MM.1S (cell line): ENCODE measurements at regions not wholly inside any gene's neighbourhood (a gene's known extent, or its start where the extent isn't known, plus 50 kb on each side); places are given as distances from the start of the nearest gene placed in this dataset.

Experiments
- DNase-seq: peaks from one replicate; pipeline ENCODE4 v3.0.0-alpha.2; 2015
- H2AFZ ChIP-seq: fragments of 300-600 bp; sonication (generic); 2 replicates; pipeline ENCODE4 v1.6.0; 2016; ENCODE audit warnings: antibody characterized with exemption, low read length
- H3F3A ChIP-seq: fragments of 300-600 bp; sonication (generic); 2 replicates; pipeline ENCODE4 v1.6.1; 2016; ENCODE audit warnings: mild to moderate bottlenecking, antibody characterized with exemption, low read length, moderate library complexity, mixed read lengths; ENCODE audit not compliant: insufficient read depth
- H3K27ac ChIP-seq: fragments of 300-600 bp; sonication (generic); 2 replicates; pipeline ENCODE4 v1.5.1; 2016; ENCODE audit warnings: mild to moderate bottlenecking, low read length
- H3K27me3 ChIP-seq: fragments of 300-600 bp; sonication (generic); replicated peaks from 2 replicates; pipeline ENCODE4 v1.6.0; 2016; ENCODE audit warnings: low read length; ENCODE audit not compliant: insufficient read depth
- H3K36me3 ChIP-seq: fragments of 300-600 bp; sonication (generic); replicated peaks from 2 replicates; pipeline ENCODE4 v1.6.1; 2016; ENCODE audit warnings: mild to moderate bottlenecking, low read length, mixed read lengths; ENCODE audit not compliant: insufficient read depth
- H3K4me1 ChIP-seq: fragments of 300-600 bp; sonication (generic); 2 replicates; pipeline ENCODE4 v1.6.1; 2016; ENCODE audit warnings: low read length, mixed read lengths
- H3K4me2 ChIP-seq: fragments of 300-600 bp; sonication (generic); 2 replicates; pipeline ENCODE4 v1.6.0; 2016; ENCODE audit warnings: low read depth, low read length
- H3K4me3 ChIP-seq: fragments of 300-600 bp; sonication (generic); 2 replicates; pipeline ENCODE4 v1.5.1; 2016; ENCODE audit warnings: low read length, mixed read lengths
- H3K79me2 ChIP-seq: fragments of 300-600 bp; sonication (generic); 2 replicates; pipeline ENCODE4 v1.6.1; 2016; ENCODE audit warnings: mixed run types, low read length, mixed read lengths
- H3K9ac ChIP-seq: fragments of 300-600 bp; sonication (generic); 2 replicates; pipeline ENCODE4 v1.6.1; 2016; ENCODE audit warnings: low read length, mixed read lengths
- H3K9me2 ChIP-seq: fragments of 300-600 bp; sonication (generic); replicated peaks from 2 replicates; pipeline ENCODE4 v1.6.1; 2016; ENCODE audit warnings: mild to moderate bottlenecking, low read length, mixed read lengths; ENCODE audit not compliant: insufficient read depth
- H3K9me3 ChIP-seq: fragments of 300-600 bp; sonication (generic); replicated peaks from 2 replicates; pipeline ENCODE4 v1.6.1; 2016; ENCODE audit warnings: mild to moderate bottlenecking, low read length, mixed read lengths; ENCODE audit not compliant: insufficient read depth
- H4K20me1 ChIP-seq: fragments of 300-600 bp; sonication (generic); 2 replicates; pipeline ENCODE4 v1.6.1; 2016; ENCODE audit warnings: mild to moderate bottlenecking, low read length, moderate library complexity, mixed read lengths; ENCODE audit not compliant: insufficient read depth
- EZH2 ChIP-seq: fragments of 300-600 bp; sonication (generic); optimal IDR thresholded peaks from 2 replicates; pipeline ENCODE3; 2017; ENCODE audit warnings: low read depth, mild to moderate bottlenecking, antibody characterized with exemption, low read length, mixed read lengths
- EZH2phosphoT487 ChIP-seq: fragments of 300-600 bp; sonication (generic); IDR thresholded peaks from 2 replicates; pipeline ENCODE4 v1.6.1; 2018; ENCODE audit warnings: antibody characterized with exemption, low read length
- TF ChIP-seq, protein P1 (sequence below): fragments of 300-600 bp; sonication (generic); IDR thresholded peaks from 2 replicates; pipeline ENCODE4 v1.5.1; 2016; ENCODE audit warnings: antibody characterized with exemption, low read length, mixed read lengths

DNA sequence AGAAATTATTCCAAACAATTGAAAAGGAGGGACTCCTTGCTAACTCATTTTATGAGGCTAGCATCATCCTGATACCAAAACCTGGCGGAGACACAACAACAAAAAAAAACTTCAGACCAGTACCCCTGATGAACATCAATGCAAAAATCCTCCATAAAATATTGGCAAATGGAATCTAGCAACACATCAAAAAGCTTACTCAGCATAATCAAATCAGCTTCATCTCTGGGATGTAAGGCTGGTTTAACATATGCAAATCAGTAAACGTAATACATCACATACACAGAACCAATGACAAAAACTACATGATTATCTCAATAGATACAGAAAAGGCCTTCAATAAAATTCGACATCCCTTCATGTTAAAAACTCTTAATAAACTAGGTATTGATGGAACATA, 440.1 kb downstream of the NUF2 start:
- no peak overlapping the region for H3K4me2 ChIP-seq
- H4K20me1 ChIP-seq: no peaks in the 10 kb centered on the region
- no peaks in the 10 kb centered on the region for H3K4me1 ChIP-seq
- no peaks in the 10 kb centered on the region for H3K27me3 ChIP-seq
- no peak overlapping the region for H2AFZ ChIP-seq
- H3K4me3 ChIP-seq: no peak overlapping the region
- H3K9me2 ChIP-seq: no peaks in the 10 kb centered on the region
- H3K36me3 ChIP-seq: no peaks in the 10 kb centered on the region
- H3K9ac ChIP-seq: no peak overlapping the region
- no peak for DNase-seq
- no peaks in the 10 kb centered on the region for H3K9me3 ChIP-seq
- no peaks in the 10 kb centered on the region for H3K79me2 ChIP-seq
- H3F3A ChIP-seq: no peaks in the 10 kb centered on the region
- TF ChIP-seq, protein P1, sequence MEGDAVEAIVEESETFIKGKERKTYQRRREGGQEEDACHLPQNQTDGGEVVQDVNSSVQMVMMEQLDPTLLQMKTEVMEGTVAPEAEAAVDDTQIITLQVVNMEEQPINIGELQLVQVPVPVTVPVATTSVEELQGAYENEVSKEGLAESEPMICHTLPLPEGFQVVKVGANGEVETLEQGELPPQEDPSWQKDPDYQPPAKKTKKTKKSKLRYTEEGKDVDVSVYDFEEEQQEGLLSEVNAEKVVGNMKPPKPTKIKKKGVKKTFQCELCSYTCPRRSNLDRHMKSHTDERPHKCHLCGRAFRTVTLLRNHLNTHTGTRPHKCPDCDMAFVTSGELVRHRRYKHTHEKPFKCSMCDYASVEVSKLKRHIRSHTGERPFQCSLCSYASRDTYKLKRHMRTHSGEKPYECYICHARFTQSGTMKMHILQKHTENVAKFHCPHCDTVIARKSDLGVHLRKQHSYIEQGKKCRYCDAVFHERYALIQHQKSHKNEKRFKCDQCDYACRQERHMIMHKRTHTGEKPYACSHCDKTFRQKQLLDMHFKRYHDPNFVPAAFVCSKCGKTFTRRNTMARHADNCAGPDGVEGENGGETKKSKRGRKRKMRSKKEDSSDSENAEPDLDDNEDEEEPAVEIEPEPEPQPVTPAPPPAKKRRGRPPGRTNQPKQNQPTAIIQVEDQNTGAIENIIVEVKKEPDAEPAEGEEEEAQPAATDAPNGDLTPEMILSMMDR: no peak
- no peak for TF ChIP-seq EZH2phosphoT487
- no peak for TF ChIP-seq EZH2
- no peak overlapping the region for H3K27ac ChIP-seq

DNA sequence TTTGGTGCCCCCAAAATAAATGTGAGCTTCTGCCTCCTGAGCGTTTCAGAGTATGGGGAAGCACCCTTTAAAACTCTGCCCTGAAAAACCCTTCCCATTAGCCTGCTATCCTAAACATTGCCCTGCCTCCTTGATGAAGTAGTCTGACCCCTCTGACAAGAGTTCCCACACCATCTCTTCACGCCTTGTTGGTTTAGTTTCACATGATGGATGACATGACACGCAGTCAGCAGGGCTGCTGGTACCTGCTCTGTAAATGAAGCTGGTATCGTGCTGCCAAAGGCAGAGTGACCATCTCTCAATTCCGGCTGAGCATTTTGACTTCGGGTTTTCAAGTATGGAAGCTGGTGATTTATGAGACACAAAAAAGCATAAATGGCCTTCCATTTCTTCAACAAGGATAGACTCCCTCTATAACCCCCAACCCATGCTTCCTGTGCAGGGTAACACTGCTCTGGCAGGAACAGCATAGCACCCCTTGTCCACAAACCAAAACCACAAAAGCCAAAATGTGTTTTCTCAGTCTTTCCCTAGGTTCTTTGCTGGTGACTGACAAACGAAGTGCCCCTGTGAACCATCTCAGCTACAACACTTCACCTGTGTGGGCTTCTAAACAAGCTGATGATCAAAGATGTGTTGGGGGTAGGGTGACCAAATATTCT, 444.6 kb downstream of the NUF2 start:
- H3K4me2 ChIP-seq: no peak overlapping the region
- H3K4me3 ChIP-seq: no peak overlapping the region
- no peaks in the 10 kb centered on the region for H3K9me2 ChIP-seq
- no peaks in the 10 kb centered on the region for H3K36me3 ChIP-seq
- H3F3A ChIP-seq: no peaks in the 10 kb centered on the region
- DNase-seq: no peak
- no peaks in the 10 kb centered on the region for H4K20me1 ChIP-seq
- H3K4me1 ChIP-seq: no peaks in the 10 kb centered on the region
- no peak overlapping the region for H2AFZ ChIP-seq
- TF ChIP-seq, protein P1: no peak
- TF ChIP-seq EZH2 (no peak), EZH2phosphoT487 (no peak)
- no peak overlapping the region for H3K27ac ChIP-seq
- no peak overlapping the region for H3K9ac ChIP-seq
- H3K79me2 ChIP-seq: no peaks in the 10 kb centered on the region
- no peaks in the 10 kb centered on the region for H3K27me3 ChIP-seq
- H3K9me3 ChIP-seq: no peaks in the 10 kb centered on the region

DNA sequence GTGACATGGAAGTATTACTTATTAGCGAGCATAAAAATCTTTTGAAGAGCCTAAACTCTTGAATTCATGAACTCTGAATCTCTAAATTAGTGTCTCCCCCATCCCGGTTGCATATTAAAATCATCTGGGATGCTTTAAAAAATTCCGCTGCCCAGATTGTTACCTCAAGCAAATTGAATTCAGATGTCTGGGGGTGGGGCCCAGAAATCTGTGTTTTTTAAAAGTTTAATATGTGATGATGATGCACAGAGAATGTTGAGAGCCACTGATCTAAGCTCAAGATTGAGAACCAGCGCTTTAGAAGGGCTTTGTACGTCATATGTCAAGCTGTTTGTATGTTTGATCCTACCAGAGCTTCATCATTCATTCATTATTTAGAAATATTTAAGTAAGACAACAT, 446.8 kb downstream of the NUF2 start:
- Histone ChIP-seq H3K4me2 (no peak overlapping the region), H3K36me3 (no peaks in the 10 kb centered on the region), H2AFZ (no peak overlapping the region)

More for the DNA sequence above, 446.8 kb downstream of the NUF2 start:
- Histone ChIP-seq H3K9me3 (no peaks in the 10 kb centered on the region), H3K79me2 (no peaks in the 10 kb centered on the region), H3K27ac (no peak overlapping the region), H3K4me1 (no peaks in the 10 kb centered on the region), H3K27me3 (no peaks in the 10 kb centered on the region), H3K9me2 (no peaks in the 10 kb centered on the region), H3F3A (no peaks in the 10 kb centered on the region), H3K9ac (no peak overlapping the region), H3K4me3 (no peak overlapping the region), H4K20me1 (no peaks in the 10 kb centered on the region)
- TF ChIP-seq EZH2phosphoT487: no peak
- TF ChIP-seq, protein P1: no peak
- TF ChIP-seq EZH2: no peak
- no peak for DNase-seq
